Stimulated activated CD4-positive, alpha-beta T cell treated with anti-CD3 and anti-CD28 coated beads, Interleukin-4, amount 100 ng/mL, for 24 hours (primary cell): ENCODE measurements at regions not wholly inside any gene's neighbourhood (a gene's known extent, or its start where the extent isn't known, plus 50 kb on each side); places are given as distances from the start of the nearest gene placed in this dataset.
"Not testable (repeated sequence)": the region's sequence is repeated elsewhere in the genome, so short reads cannot be mapped to it uniquely, and the experiment has no call there.

Source experiments
- DNase-seq: peaks from one replicate; pipeline ENCODE4 v3.0.0-alpha.2; 2020

- DNase-seq = no peak
Observed at GRCh38 chr4:128560754-128561495, 248.6 kb upstream of the JADE1 start.

- no peak for DNase-seq
Observed at GRCh38 chr4:128558896-128559679, 250.4 kb upstream of the JADE1 start.

GRCh38 chr4:128556756-128557155 lies 252.7 kb upstream of the JADE1 start:
- DNase-seq = no peak

GRCh38 chr4:128553686-128554515 lies 255.6 kb upstream of the JADE1 start:
- DNase-seq = no peak

- DNase-seq = no peak
Observed at GRCh38 chr4:128552586-128552907, 257.0 kb upstream of the JADE1 start.

- no peak for DNase-seq
Observed at GRCh38 chr4:128551280-128551679, 258.2 kb upstream of the JADE1 start.

GRCh38 chr4:128550060-128550459 lies 259.4 kb upstream of the JADE1 start:
- no peak for DNase-seq

- DNase-seq = no peak
Observed at GRCh38 chr4:128549636-128550035, 259.9 kb upstream of the JADE1 start.

- no peak for DNase-seq
Observed at GRCh38 chr4:128548381-128548780, 260.8 kb upstream of the PGRMC2 start.

GRCh38 chr4:128544272-128544671 lies 256.7 kb upstream of the PGRMC2 start:
- no peak for DNase-seq

- no peak for DNase-seq
Observed at GRCh38 chr4:128543696-128544095, 256.1 kb upstream of the PGRMC2 start.

- no peak for DNase-seq
Observed at GRCh38 chr4:128542047-128542446, 254.4 kb upstream of the PGRMC2 start.

GRCh38 chr4:128540122-128540521 lies 252.5 kb upstream of the PGRMC2 start:
- DNase-seq = no peak

- DNase-seq = no peak
Observed at GRCh38 chr4:128538111-128538882, 250.7 kb upstream of the PGRMC2 start.

GRCh38 chr4:128536746-128537145 lies 249.1 kb upstream of the PGRMC2 start:
- DNase-seq = no peak

- DNase-seq = not testable (repeated sequence)
Observed at GRCh38 chr4:128535510-128535909, 247.9 kb upstream of the PGRMC2 start.

- no peak for DNase-seq
Observed at GRCh38 chr4:128528793-128529553, 241.4 kb upstream of the PGRMC2 start.

GRCh38 chr4:128527946-128528576 lies 240.4 kb upstream of the PGRMC2 start:
- DNase-seq = no peak

GRCh38 chr4:128527351-128527750 lies 239.7 kb upstream of the PGRMC2 start:
- DNase-seq = no peak

- DNase-seq = no peak
Observed at GRCh38 chr4:128525992-128526630, 238.5 kb upstream of the PGRMC2 start.

GRCh38 chr4:128525387-128525786 lies 237.8 kb upstream of the PGRMC2 start:
- no peak for DNase-seq
